ENCODE measurements at regions not wholly inside any gene's neighbourhood (a gene's known extent, or its start where the extent isn't known, plus 50 kb on each side); places are given as distances from the start of the nearest gene placed in this dataset.
"Not testable (repeated sequence)": the region's sequence is repeated elsewhere in the genome, so short reads cannot be mapped to it uniquely, and the experiment has no call there.

- no peak for DNase-seq (ENCODE audit: low spot score)
- 81% methylated on average over 16 of the region's 16 CpGs for WGBS
- Histone ChIP-seq H3K36me3 (ENCODE audit: control insufficient read depth in 4 of 4, insufficient read depth in 3 of 4, low read depth in 1 of 4, low read length in 3 of 4) (no peaks in the 10 kb centered on the region), H3K9ac (ENCODE audit: low read depth in 1 of 2, low read length in 2 of 2) (no peak overlapping the region), H3K27ac (ENCODE audit: low read depth in 1 of 2, low read length in 2 of 2) (no peak overlapping the region), H3K4me1 (ENCODE audit: control insufficient read depth in 4 of 4, insufficient read depth in 4 of 4, low read length in 3 of 4) (no peaks in the 10 kb centered on the region), H3K4me3 (ENCODE audit: low read depth in 1 of 3, low read length in 3 of 3) (no peak overlapping the region), H3K9me3 (ENCODE audit: control insufficient read depth in 4 of 4, low read length in 3 of 4) (no peaks in the 10 kb centered on the region), H3K27me3 (ENCODE audit: control insufficient read depth in 4 of 4, insufficient read depth in 4 of 4, low read length in 3 of 4) (no peaks in the 10 kb centered on the region)
- no peak for TF ChIP-seq MAX (IDR thresholded peaks at IDR 0.05)
- TF ChIP-seq REST (IDR thresholded peaks at IDR 0.05): no peak
- no peak for TF ChIP-seq NR2F2 (IDR thresholded peaks at IDR 0.05)
- TF ChIP-seq, protein P1, sequence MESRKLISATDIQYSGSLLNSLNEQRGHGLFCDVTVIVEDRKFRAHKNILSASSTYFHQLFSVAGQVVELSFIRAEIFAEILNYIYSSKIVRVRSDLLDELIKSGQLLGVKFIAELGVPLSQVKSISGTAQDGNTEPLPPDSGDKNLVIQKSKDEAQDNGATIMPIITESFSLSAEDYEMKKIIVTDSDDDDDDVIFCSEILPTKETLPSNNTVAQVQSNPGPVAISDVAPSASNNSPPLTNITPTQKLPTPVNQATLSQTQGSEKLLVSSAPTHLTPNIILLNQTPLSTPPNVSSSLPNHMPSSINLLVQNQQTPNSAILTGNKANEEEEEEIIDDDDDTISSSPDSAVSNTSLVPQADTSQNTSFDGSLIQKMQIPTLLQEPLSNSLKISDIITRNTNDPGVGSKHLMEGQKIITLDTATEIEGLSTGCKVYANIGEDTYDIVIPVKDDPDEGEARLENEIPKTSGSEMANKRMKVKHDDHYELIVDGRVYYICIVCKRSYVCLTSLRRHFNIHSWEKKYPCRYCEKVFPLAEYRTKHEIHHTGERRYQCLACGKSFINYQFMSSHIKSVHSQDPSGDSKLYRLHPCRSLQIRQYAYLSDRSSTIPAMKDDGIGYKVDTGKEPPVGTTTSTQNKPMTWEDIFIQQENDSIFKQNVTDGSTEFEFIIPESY (IDR thresholded peaks at IDR 0.05): no peak
- no peak for TF ChIP-seq RAD21 (IDR thresholded peaks at IDR 0.05)
- TF ChIP-seq HNF4G (IDR thresholded peaks at IDR 0.05): no peak
- TF ChIP-seq, protein P2, sequence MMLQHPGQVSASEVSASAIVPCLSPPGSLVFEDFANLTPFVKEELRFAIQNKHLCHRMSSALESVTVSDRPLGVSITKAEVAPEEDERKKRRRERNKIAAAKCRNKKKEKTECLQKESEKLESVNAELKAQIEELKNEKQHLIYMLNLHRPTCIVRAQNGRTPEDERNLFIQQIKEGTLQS (IDR thresholded peaks at IDR 0.05): no peak
- no peak for TF ChIP-seq EGR1 (IDR thresholded peaks at IDR 0.05; ENCODE audit: low read depth in 2 of 2)
- TF ChIP-seq RXRA (IDR thresholded peaks at IDR 0.05): no peak
- TF ChIP-seq JUND (IDR thresholded peaks at IDR 0.05): no peak
- no peak for TF ChIP-seq TAF1 (conservative IDR thresholded peaks at IDR 0.05)
- TF ChIP-seq CTCF (IDR thresholded peaks at IDR 0.05; ENCODE audit: low read depth, low read length, missing input control): no peak
- no peak for TF ChIP-seq FOXA2 (IDR thresholded peaks at IDR 0.05)
Measured at GRCh38 chr1:112826217-112826944, 111.2 kb upstream of the PPM1J start.

GRCh38 chr1:112825563-112826216 is 110.6 kb upstream of the PPM1J start:
- H3K4me1 ChIP-seq (ENCODE audit: control insufficient read depth in 4 of 4, insufficient read depth in 4 of 4, low read length in 3 of 4); H3K4me3 ChIP-seq (ENCODE audit: low read depth in 1 of 3, low read length in 3 of 3): not testable (repeated sequence)
- WGBS: 86% methylated on average over 7 of the region's 7 CpGs

DNA sequence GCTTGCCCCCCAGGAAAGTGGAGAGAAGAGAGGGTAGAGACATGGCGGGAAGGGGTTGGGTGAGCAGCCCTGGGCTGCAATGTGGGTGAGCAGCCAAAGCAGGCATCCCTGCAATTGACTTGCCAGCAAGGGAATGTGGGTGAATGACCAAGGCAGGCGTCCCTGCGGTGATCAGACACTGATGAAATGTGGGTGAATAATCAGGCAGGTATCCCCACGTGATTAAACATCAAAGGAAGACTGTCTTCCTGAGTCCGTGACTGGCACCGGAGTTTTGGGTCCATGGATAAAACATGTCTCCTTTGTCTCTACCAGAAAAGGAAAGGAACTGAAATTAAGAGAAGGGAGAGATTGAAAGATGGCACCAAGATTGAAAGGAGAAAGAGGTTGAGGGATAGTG is 109.9 kb upstream of the PPM1J start:
- H3K9ac ChIP-seq (ENCODE audit: low read depth in 1 of 2, low read length in 2 of 2); H3K4me1 ChIP-seq (ENCODE audit: control insufficient read depth in 4 of 4, insufficient read depth in 4 of 4, low read length in 3 of 4); H3K27me3 ChIP-seq (ENCODE audit: control insufficient read depth in 4 of 4, insufficient read depth in 4 of 4, low read length in 3 of 4); H3K27ac ChIP-seq (ENCODE audit: low read depth in 1 of 2, low read length in 2 of 2); H3K9me3 ChIP-seq (ENCODE audit: control insufficient read depth in 4 of 4, low read length in 3 of 4); H3K4me3 ChIP-seq (ENCODE audit: low read depth in 1 of 3, low read length in 3 of 3); DNase-seq (ENCODE audit: low spot score); H3K36me3 ChIP-seq (ENCODE audit: control insufficient read depth in 4 of 4, insufficient read depth in 3 of 4, low read depth in 1 of 4, low read length in 3 of 4): not testable (repeated sequence)
- WGBS: 81% methylated on average over 6 of the region's 6 CpGs

More at GRCh38 chr1:112825563-112826216, 110.6 kb upstream of the PPM1J start:
- not testable (repeated sequence) for H3K9me3 ChIP-seq (ENCODE audit: control insufficient read depth in 4 of 4, low read length in 3 of 4); H3K27ac ChIP-seq (ENCODE audit: low read depth in 1 of 2, low read length in 2 of 2); H3K27me3 ChIP-seq (ENCODE audit: control insufficient read depth in 4 of 4, insufficient read depth in 4 of 4, low read length in 3 of 4); H3K36me3 ChIP-seq (ENCODE audit: control insufficient read depth in 4 of 4, insufficient read depth in 3 of 4, low read depth in 1 of 4, low read length in 3 of 4); DNase-seq (ENCODE audit: low spot score); H3K9ac ChIP-seq (ENCODE audit: low read depth in 1 of 2, low read length in 2 of 2)

DNA sequence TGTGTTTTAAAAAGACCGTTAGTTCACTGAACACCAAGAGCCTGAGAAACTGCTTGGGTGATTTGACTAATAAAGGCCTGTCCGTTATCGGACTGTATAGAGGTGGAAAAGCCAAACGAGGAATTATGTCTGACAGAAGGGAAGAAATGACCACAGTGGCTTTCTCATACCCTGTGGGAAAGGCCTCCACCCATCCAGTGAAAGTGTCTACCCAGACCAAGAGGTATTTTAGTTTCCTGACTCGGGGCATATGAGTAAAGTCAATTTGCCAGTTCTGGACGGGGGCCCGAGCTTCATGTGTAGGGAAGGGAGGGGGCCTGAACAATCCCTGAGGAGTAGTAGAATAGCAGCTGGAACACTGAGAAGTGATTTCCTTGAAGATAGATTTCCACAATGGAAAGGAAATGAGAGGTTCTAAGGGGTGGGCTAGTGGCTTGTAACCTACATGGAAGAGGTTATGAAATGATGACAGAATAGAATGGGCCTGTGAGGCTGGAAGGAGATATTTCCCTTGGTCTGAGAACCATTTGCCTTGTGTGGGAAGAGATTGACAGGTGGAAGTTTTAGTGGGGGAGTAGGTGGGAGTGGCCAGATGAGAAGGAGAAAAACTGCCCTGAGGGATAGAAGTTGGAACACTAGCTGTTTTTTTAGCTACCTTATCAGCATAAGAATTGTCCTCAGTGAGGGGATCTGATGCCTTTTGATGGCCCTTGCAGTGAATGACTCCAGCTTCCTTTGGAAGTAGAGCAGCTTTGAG is 106.4 kb upstream of the PPM1J start:
- 90% methylated on average over 7 of the region's 7 CpGs for WGBS
- not testable (repeated sequence) for H3K4me3 ChIP-seq (ENCODE audit: low read depth in 1 of 3, low read length in 3 of 3); H3K9me3 ChIP-seq (ENCODE audit: control insufficient read depth in 4 of 4, low read length in 3 of 4); H3K4me1 ChIP-seq (ENCODE audit: control insufficient read depth in 4 of 4, insufficient read depth in 4 of 4, low read length in 3 of 4); H3K36me3 ChIP-seq (ENCODE audit: control insufficient read depth in 4 of 4, insufficient read depth in 3 of 4, low read depth in 1 of 4, low read length in 3 of 4); DNase-seq (ENCODE audit: low spot score); H3K9ac ChIP-seq (ENCODE audit: low read depth in 1 of 2, low read length in 2 of 2); H3K27ac ChIP-seq (ENCODE audit: low read depth in 1 of 2, low read length in 2 of 2); H3K27me3 ChIP-seq (ENCODE audit: control insufficient read depth in 4 of 4, insufficient read depth in 4 of 4, low read length in 3 of 4)
